Chondrocyte (in vitro differentiated cells): ENCODE measurements at regions not wholly inside any gene's neighbourhood (a gene's known extent, or its start where the extent isn't known, plus 50 kb on each side); places are given as distances from the start of the nearest gene placed in this dataset.
"Not testable (repeated sequence)": the region's sequence is repeated elsewhere in the genome, so short reads cannot be mapped to it uniquely, and the experiment has no call there.

Source experiments
- DNase-seq: peaks from one replicate; pipeline ENCODE4 v3.0.0; 2021; ENCODE audit warnings: mixed read lengths, low spot score
- H3K27ac Mint-ChIP-seq: one replicate; pipeline ENCODE4 v1.8.0; 2021; ENCODE audit warnings: mild to moderate bottlenecking, moderate library complexity, mixed read lengths; ENCODE audit not compliant: unreplicated experiment
- H3K27me3 Mint-ChIP-seq: 2 replicates; pipeline ENCODE4 v1.8.0; 2021; ENCODE audit warnings: low read depth, mixed read lengths
- H3K36me3 Mint-ChIP-seq: 2 replicates; pipeline ENCODE4 v1.8.0; 2021; ENCODE audit warnings: low read depth, mixed read lengths
- H3K4me1 Mint-ChIP-seq: 2 replicates; pipeline ENCODE4 v1.8.0; 2021; ENCODE audit warnings: low read depth, mild to moderate bottlenecking, mixed read lengths
- H3K4me3 Mint-ChIP-seq: one replicate; pipeline ENCODE4 v1.8.0; 2021; ENCODE audit warnings: mild to moderate bottlenecking, moderate library complexity, mixed read lengths; ENCODE audit not compliant: unreplicated experiment
- H3K9me3 Mint-ChIP-seq: 2 replicates; pipeline ENCODE4 v1.8.0; 2021; ENCODE audit warnings: low read depth, mixed read lengths
- TF ChIP-seq, protein P1 (sequence below): fragments of 200-600 bp; sonication (generic); IDR thresholded peaks from 2 replicates; pipeline ENCODE4 v1.5.0; 2021; ENCODE audit warnings: antibody characterized with exemption, mild to moderate bottlenecking, moderate library complexity

DNA sequence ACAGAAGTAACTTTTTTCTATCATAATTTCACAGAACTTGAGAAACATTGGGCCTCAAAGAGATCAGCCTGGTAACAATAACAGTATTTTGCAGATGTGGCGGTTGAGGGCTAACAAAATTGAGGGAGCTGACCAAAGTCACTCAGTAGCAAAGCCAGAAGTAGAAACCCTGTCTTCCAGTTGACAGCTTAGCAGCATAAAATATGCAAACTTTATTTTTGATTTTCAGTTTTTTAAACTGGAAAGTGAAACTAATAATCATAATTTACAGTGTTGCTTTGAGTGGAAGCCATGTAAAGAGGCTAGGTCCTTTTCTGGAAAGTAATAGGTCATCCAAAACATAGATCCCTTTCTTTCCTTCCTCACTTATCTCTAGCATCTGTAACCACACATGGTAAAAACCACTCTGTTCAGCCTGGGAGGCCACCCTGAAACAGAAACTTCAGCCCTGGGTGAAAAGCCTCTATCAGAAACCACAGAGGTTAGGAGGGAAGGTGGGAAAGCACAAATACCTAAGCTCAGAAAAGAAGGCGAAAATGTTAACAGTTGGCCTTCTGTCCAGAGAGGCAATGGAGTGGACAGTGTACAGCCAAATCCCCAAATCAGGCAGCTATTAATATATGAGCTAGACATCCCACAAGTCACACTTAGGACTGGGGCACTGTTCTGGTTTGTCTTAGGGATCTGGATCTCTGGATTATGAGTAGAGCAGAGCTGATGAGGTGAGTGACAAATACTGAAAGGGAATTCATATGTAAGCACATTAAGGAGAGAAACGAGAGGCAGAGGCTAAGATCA is 61.1 kb upstream of the ARSJ start:
- H3K9me3 Mint-ChIP-seq = no peaks in the 10 kb centered on the region
- TF ChIP-seq, protein P1, sequence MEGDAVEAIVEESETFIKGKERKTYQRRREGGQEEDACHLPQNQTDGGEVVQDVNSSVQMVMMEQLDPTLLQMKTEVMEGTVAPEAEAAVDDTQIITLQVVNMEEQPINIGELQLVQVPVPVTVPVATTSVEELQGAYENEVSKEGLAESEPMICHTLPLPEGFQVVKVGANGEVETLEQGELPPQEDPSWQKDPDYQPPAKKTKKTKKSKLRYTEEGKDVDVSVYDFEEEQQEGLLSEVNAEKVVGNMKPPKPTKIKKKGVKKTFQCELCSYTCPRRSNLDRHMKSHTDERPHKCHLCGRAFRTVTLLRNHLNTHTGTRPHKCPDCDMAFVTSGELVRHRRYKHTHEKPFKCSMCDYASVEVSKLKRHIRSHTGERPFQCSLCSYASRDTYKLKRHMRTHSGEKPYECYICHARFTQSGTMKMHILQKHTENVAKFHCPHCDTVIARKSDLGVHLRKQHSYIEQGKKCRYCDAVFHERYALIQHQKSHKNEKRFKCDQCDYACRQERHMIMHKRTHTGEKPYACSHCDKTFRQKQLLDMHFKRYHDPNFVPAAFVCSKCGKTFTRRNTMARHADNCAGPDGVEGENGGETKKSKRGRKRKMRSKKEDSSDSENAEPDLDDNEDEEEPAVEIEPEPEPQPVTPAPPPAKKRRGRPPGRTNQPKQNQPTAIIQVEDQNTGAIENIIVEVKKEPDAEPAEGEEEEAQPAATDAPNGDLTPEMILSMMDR = no peak
- H3K36me3 Mint-ChIP-seq = no peaks in the 10 kb centered on the region
- H3K27ac Mint-ChIP-seq = no peak overlapping the region
- DNase-seq = no peak
- no peak overlapping the region for H3K4me3 Mint-ChIP-seq
- no peaks in the 10 kb centered on the region for H3K4me1 Mint-ChIP-seq
- no peaks in the 10 kb centered on the region for H3K27me3 Mint-ChIP-seq

GRCh38 chr4:114041117-114041475 is 61.6 kb upstream of the ARSJ start:
- Mint-ChIP-seq H3K27me3 (no peaks in the 10 kb centered on the region), H3K27ac (no peak overlapping the region), H3K4me1 (no peaks in the 10 kb centered on the region), H3K9me3 (no peaks in the 10 kb centered on the region), H3K36me3 (no peaks in the 10 kb centered on the region), H3K4me3 (no peak overlapping the region)
- TF ChIP-seq, protein P1 = no peak
- no peak for DNase-seq

DNA sequence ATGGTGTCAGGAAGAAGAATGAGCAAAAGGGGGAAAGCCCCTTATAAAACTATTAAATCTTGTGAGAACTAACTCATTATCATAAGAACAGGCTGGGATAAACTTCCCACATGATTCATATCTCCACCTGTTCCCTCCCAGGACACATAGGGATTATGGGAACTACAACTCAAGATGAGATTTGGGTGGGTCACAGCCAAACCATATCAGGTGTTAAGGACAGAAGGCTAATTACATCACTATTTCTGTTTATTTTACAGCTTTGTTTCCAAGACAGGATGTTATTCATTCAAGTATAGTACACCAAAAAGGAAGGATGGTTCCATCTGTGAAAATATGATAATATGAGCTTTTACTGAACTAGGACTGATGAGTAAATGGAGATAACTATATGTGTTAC is 63.7 kb upstream of the ARSJ start:
- Mint-ChIP-seq H3K27ac (no peak overlapping the region), H3K9me3 (no peaks in the 10 kb centered on the region), H3K4me1 (no peaks in the 10 kb centered on the region), H3K27me3 (no peaks in the 10 kb centered on the region), H3K4me3 (no peak overlapping the region), H3K36me3 (no peaks in the 10 kb centered on the region)
- no peak for DNase-seq
- TF ChIP-seq, protein P1 = no peak

GRCh38 chr4:114044351-114044750 is 64.9 kb upstream of the ARSJ start:
- H3K27ac Mint-ChIP-seq, H3K9me3 Mint-ChIP-seq, DNase-seq, H3K27me3 Mint-ChIP-seq, H3K4me3 Mint-ChIP-seq, H3K4me1 Mint-ChIP-seq, H3K36me3 Mint-ChIP-seq: not testable (repeated sequence)

- Mint-ChIP-seq H3K27me3 (no peaks in the 10 kb centered on the region), H3K4me3 (no peak overlapping the region), H3K27ac (no peak overlapping the region), H3K9me3 (no peaks in the 10 kb centered on the region), H3K36me3 (no peaks in the 10 kb centered on the region), H3K4me1 (no peaks in the 10 kb centered on the region)
- TF ChIP-seq, protein P1 = no peak
- no peak for DNase-seq
These were observed 66.9 kb upstream of the ARSJ start for GRCh38 chr4:114046331-114046730.

GRCh38 chr4:114048154-114048553 is 68.7 kb upstream of the ARSJ start:
- H3K27me3 Mint-ChIP-seq, H3K4me1 Mint-ChIP-seq, H3K9me3 Mint-ChIP-seq, DNase-seq, H3K27ac Mint-ChIP-seq, H3K36me3 Mint-ChIP-seq, H3K4me3 Mint-ChIP-seq: not testable (repeated sequence)
